NCI-H774 (cell line): ENCODE measurements at regions not wholly inside any gene's neighbourhood (a gene's known extent, or its start where the extent isn't known, plus 50 kb on each side); places are given as distances from the start of the nearest gene placed in this dataset.
"Not testable (repeated sequence)": the region's sequence is repeated elsewhere in the genome, so short reads cannot be mapped to it uniquely, and the experiment has no call there.

Experiments used
- DNase-seq: peaks from one replicate; lab custom pipeline; 2025; lab: John Stamatoyannopoulos, UW

DNA sequence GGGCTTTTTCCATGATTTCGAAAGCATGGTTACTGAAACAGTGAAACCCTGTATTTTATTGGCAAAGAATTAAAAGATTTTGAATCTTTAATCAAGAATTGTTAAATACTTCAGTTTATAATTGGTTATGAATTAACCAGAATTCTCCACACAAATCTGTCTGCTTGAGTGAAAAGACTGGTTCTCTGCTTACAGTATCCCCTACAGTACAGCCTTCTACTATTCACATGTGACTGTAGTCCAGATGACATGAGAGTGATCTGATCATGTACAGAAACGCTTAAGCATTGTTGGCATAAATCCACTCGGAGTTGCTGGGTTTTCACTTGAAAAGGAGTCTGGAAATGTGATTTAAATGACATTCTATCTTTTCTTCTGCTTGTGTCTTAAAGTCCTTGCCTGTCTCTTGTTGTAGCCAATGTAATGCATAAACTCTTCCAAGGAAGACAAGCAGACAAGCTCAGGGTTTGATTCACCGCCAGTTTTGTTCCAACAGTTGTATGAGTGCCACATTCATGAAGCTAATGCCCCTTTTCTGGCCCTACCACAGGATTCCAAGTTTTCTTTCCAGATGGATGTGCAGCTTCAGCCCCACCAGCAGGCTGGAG is 222.0 kb upstream of the LRIG3 start:
- DNase-seq = no peak

DNA sequence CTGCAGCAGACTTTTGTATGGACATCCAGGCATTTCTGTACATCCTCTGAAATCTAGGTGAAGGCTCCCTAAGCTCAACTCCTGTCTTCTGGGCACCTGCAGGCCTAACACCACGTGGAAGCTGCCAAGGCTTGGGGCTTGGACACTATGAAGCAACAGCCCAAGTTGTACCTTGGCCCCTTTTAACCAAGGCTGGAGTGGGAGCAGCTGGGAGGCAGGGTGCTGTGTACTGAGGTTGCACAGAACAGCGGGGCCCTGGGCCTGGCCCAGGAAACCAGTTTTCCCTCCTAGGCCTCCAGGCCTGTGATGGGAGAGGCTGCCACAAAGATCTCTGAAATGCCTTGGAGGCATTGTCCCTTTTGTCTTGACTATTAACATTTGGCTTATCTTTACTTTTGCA is 214.4 kb upstream of the LRIG3 start:
- DNase-seq = no peak

DNA sequence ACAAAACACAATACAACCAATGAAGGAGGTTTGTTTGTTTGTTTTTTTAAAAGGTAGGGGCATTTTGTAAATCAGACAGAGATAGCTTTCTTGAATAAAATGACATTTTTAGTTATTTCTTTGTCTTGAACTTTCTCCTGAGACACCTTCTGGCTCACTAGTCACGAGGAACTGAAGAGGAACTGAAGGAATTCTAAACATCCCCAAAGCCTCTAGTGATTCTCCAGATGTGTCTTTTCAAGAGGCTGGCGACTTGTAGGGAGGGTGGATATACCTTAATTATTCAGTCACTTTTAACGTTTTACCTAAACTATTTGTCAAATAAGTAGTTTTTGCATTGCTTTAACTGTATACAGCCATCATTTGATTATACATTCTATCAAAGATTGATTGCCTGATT is 211.2 kb upstream of the LRIG3 start:
- DNase-seq = no peak

DNA sequence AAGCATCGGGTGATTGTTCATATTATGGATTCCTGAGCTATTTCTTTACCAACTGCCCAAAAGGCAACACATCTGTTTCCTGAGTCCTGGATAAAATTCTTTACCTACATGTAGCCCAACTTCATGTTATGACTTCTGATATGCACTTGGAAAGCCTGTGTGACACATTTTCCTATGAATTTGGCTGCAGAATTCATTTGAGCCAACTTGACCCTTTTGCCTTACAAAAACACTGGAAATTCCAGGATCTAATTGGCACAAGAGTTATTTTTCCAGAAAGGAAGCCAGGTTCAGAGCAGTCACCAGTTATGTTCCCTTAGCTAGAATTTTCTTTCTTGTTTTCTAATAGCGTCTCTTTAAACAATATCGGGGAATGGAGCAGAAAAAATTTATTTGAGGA is 202.5 kb upstream of the LRIG3 start:
- no peak for DNase-seq

DNA sequence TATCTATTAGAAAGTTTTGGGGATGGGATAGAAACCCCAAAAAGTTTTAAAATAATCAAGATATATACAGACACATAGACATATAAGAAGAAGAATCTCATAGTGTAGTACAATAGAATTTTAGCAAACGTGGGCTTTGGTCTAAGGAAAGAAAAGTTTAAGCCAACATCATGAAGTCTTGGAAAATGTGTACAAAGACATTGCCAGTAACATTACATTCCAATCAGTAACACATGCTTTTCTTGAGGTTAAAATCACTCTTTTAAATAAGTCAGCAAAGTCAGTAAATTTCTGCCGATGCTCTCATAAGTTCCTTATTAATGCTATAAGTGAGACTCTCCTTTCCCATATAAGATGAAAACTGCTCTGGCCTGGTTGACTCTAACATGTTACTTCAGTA is 201.1 kb upstream of the LRIG3 start:
- no peak for DNase-seq

DNA sequence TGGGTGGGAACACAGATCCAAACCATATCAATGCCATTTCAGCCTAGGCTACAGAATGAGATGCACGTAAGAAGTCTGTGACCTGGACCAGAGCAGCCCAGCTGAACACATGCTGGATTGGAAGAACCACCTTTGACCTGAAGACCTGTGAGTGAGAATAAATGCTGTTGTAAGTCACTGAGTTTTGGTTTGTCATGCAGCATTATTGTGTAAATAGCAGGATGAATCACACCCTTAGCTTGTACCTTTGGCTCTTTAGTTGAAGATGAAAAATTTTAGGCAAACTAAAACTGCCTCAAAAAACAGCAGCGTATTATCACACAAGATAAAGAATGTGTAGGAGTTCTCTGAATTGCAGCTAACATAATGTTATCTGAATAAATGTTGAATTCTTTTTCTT is 199.4 kb upstream of the LRIG3 start:
- no peak for DNase-seq

DNA sequence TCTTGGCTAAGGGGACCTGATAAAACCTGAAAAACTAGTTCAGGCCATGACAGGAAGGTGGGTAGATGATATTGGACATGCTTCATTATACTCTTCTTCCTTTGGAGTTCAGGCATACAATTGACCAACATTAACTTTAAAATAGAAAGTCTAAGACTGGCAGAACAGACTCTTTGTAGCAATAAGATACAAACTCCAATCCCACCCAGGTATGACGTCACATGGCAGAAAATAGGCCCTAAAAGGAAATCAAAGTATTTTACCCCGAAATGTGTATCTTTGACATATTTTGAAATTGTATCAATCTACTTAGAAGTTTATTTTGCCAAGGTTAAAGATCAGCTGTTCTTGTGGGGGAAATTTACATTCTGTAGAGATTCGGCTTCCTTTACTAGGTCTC is 198.1 kb upstream of the LRIG3 start:
- DNase-seq = no peak

DNA sequence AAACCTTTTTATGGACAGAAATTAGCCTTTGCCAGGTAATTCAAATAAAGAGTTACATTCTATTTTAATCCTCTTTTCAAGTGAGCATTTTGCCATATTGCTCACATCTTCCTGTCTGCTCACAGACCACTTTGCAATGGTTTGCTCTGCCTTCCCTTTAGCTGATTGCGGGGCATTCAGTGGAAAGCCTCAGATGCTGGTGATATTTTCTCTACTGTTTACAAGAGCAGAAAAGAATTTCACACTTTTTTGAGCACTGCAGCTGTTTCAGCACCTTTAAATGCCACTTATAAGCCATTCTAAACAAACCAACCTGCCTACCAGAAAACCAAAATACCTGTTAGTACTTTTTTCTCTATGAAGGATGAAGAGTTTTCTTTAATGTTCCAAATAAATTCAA is 195.7 kb upstream of the LRIG3 start:
- DNase-seq = no peak

DNA sequence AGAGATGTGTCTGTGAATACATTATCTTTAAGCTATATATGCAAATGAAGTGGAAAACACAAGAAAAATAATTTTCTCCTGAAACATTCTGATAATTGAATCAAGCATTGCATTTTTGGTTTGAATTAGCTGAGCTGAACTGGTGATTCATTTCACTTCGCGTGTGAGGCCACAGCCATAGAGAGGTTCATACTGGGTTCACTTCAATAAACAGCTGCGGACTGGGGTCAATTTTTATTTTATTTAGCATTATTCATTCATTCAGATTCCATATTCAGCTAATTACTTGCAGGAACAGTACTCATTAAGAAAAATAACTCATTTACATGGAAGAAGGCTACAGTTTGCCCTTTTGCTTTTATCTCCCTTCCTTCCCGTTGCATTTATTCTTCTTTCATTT is 195.2 kb upstream of the LRIG3 start:
- DNase-seq = no peak

DNA sequence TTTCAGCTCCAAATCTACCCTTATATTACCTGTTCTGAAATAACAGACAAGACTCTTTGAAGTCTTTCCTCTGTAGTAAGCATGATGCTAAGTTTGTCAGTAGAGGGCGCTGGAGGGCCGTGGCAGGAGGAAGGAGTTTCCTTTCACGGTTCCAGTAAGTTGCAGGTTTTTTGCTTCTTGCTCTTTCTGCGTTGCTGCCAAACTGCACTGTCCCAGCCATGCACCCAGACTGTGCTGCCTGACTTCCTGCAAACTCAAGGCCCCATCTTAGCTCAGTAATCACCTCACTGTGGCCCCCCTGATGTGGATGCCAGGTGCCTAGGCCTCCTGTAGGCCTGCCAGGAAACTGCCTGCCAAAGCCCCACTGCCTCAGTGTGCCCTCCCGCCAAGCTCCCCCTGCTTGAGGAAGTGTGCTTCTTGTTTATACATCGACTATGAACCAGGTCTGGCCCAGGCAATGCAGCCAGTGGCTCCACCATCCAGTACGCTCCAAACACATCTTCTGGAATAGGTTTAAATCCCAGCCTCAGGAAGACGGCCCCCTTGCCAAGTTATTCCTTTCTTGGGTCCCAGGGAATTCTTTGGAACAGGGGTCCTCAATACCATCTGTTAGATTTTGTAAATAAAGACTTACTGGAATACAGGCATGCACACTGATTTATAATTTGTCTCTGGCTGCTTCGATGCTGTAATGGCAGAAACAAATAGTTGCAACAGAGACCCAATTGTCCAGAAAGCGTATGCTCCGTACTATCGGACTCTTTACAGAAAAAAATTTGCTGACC is 193.7 kb upstream of the LRIG3 start:
- peak; percentile 73 for DNase-seq

DNA sequence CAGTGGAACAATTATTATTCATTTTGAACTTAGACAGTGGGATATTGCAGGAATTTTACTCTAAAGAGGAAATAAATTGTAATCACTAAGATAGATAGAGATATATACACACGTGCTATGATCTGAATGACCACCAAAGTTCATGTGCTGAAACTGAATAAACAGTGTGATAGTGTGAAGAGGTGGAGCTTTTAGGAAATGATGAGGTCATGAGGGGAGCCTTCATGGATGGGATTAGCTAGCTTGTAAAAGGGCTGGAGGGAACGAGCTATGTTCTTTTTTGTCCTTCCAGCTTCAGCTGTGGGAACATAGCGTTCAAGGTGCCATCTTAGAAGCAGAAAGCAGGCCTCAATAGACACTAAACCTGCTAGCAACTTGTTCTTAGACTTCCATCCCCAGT is 191.5 kb upstream of the LRIG3 start:
- no peak for DNase-seq

DNA sequence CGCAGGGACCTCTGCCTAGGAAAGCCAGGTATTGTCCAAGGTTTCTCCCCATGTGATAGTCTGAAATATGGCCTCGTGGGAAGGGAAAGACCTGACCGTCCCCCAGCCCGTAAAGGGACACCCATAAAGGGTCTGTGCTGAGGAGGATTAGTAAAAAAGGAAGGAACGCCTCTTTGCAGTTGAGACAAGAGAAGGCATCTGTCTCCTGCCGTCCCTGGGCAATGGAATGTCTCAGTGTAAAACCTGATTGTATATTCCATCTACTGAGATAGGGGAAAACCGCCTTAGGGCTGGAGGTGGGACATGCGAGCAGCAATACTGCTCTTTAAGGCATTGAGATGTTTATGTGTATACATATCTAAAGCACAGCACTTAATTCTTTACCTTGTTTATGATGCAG is 188.2 kb upstream of the LRIG3 start:
- not testable (repeated sequence) for DNase-seq

DNA sequence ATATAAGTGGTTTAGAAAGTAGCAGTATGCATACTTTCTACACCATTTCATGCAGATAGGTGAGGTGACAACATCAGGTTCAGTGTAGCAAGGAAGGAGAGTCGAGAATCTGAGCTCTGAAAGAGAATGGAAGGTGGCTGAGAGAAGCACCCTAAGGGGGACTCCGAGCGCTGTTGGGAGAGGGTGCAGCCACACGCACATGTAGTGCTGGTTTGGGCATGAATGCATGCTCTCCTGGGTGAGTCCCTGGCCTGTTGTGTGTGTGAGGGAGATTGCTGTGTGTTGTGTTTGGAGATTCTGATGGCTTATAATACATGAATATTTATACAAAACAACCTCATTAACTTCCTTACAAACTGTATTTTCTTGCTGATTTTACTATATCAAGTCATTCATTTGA is 180.3 kb upstream of the LRIG3 start:
- no peak for DNase-seq

DNA sequence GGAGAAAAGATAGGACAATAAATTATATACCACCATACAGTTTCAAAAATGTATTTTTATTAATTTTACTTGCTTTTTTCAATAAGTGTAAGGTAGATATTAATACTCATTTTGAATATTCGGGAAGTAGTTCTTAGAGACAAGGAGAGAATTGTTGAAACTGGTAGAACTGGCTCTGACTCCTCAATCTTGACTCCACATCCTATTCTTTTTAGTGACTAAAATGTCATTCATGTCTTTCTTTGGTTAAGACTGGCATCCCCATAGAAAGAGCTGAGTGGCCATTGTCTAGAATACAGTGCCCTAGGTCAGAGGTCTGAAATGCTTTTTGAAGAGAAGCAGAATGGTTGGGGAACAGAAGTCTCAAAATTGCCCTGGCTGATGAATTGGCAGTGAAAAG is 177.6 kb upstream of the LRIG3 start:
- no peak for DNase-seq

DNA sequence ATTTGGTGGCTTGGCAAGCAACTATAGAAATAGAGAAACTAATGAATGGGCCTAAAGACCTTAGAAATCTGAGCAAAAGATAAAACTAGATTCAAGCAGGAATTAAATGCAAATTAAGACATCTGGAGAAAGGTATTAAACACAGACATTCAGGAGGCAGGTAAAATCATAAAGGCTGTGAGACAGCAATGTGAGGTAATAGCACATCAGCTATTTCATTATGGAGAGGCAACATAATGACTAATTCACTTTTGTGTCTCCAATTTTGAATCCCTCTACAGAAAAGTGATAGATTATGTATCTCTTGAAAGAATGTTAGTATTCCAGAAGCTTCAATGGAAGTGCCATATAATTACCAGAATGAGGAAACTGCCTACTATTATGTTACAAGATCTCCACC is 175.9 kb upstream of the LRIG3 start:
- DNase-seq = no peak

DNA sequence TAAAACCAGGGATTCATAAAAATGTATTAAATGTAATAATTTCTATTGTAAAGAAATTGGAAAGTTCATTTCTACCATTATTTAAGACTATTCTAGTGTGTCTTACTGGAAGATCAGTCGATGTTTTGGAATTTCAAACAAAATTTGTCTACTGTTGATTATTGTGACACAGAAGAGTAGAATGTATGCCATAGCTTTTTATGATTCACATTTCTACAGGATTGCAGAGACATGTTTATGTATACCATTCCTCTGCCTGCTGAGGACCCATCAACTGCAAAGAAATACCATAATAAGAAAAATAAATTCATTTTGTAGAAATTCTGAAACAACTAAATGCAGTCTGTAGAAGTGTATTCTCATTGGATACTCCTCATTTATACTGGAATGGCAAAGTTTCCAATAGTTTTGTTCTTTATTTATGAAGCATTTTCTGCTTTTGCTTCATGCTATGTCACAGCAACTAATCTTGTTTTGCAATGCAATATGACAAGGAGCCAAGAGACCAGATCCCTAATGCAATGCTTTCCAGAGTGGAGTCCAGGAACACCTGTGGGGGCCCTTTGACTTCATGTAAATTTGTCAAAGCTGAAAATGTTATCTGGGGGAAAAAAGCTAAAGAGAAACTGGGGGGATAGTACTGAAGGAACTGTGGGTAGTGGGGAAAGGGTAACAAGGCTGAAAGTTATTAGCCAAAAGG is 172.9 kb upstream of the LRIG3 start:
- no peak for DNase-seq

DNA sequence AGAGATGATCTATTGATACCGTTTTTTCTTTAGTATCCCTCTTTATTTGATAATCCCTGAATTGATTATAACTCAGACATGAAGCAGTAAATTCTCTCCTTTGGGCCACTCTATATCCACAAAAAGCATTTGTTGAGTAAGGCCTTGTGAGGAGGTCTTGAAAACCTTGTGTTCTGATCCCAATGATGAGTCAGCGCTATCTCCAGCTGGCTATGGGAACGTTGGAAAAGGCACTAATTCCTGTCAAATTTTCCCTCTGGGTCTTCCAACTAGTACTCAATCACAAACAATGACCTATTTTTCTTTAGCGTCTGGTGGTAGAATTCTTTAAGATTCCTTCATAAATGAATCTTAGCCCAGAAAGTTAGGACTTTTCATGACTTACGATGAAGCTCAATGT is 168.4 kb upstream of the LRIG3 start:
- DNase-seq = no peak

DNA sequence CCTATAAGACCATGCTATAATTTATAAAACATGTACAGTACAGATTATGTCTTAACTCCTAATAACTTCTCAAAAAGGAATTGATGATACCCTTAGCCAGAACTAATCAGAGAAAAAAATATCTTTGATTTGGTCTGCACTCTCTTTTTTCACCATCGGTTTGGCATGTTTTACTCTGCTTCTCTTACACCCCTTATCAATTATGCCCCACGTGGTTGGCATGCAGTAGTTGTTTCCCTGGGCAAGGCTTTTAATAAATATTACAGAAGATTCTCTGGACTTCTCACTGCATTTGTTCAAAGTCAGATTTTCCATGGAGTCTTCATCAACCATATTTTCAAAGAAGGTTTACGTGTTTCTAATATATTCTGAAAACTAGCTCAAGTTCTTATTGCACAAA is 167.4 kb upstream of the LRIG3 start:
- no peak for DNase-seq

DNA sequence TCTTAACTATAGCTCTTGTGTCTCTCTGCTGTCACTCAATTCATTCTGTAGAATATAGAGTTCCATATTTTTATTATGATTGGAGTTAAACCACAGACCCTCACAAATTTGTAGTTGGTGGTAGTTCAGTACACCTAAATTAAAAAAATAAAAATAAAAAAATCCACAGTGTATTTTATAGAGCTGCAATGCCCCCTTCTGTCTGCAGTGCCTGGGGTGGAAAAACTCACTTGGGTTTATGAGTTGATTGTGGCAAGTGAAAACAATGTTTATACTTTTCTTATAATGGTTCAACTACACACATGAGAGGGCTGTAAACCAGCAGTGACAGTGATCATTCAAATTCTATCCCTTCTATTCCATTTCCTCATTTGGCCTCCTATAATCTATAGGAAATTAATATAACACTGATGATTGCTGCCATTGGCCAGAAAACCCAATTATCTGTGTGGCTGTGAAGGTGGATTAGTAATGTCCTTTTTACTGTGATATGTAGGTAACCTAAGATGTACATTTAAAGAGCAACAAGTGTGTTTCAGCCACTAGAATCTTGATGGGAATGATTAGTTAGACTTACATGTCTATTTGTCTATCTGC is 166.9 kb upstream of the LRIG3 start:
- DNase-seq = no peak

DNA sequence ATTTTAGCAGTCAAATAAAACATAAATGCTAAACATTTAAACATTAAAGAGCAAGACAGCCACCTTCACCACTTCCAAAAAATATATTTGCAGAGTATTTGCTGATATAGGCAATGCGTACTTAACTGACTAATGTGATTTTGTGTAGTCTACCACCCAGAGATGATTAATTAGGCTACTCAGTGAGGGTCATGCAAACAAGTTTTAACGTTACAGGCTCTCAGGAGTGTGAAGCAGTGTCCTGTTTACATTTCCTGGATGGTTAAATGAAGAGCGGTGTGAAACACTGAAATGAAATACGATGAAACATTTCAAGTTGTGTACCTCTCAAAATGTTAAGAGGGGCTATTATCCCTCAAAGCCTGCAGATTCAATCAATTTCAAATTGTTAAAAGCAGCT is 165.8 kb upstream of the LRIG3 start:
- peak; percentile 66 for DNase-seq

DNA sequence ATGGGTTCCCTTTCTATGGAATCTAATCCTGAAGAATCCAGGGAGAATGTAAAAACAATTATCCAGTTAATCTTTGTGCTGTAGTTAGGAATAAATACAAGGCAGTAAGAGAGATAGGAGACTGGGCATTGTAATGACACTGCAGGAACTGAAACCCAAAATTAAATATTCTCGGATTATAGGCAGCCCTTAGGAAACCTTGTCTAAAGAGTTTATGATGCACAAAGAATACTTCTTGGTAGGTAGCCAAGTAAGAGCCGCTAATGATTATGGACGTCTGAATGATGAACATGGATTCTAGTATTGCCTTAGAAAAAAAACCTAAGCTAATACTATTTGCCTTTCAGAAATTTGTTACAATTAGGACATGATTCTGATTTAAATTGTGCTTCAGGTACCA is 165.4 kb upstream of the LRIG3 start:
- no peak for DNase-seq

DNA sequence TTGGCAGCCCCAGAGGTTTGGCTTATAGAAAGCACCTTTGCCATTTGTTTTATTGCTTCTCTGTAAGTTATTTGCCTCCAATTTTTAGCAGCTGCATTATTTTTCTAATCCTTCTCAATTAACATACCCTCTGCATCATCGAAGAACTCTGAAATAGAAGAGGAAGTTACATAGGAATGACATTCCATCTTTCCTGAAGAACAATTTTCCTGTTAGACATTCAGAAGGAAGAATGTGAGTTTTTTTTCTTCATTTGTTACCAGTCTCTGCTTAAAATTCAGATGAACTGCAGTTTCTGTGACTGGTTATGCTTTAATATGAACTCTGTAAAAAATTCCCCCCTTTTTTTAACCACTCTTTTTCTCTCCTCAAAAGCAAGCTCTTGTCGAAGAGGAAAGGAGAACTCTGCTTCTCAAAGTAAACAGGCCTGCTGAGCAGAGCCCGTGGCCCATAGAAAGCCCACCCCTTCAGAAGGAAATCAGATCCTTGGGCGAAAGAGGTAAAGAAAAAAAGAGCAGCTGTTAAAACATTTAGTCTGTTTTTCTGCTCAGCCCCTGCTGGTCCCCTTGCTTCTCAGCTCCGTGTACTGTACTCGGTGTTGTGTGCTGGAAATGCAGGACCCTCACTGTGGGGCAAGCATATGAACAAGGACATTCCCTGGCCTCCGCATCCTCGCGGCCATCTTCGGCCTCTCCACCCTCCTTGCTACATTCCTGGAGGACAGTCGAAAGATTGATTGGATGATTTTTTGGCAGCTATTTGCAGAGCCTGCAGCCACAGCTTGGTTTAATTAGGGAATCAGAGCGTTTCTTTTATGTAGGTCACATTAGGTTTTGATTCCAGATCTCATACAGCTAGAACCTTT is 164.4 kb upstream of the LRIG3 start:
- DNase-seq = no peak
